Stimulated activated CD4-positive, alpha-beta T cell treated with anti-CD3 and anti-CD28 coated beads, Interleukin-15, amount 100 ng/mL, for 1 hour (primary cell): ENCODE measurements at regions not wholly inside any gene's neighbourhood (a gene's known extent, or its start where the extent isn't known, plus 50 kb on each side); places are given as distances from the start of the nearest gene placed in this dataset.
"Not testable (repeated sequence)": the region's sequence is repeated elsewhere in the genome, so short reads cannot be mapped to it uniquely, and the experiment has no call there.

Experiments
- DNase-seq, 2 donors: peaks; one replicate each; pipeline ENCODE4 v3.0.0-alpha.2; 2020; ENCODE audit warnings: low read depth in 1 of 2, low spot score in 1 of 2

GRCh38 chrX:45434231-45434630 is 233.6 kb upstream of the DIPK2B start:
- no peak for DNase-seq

- no peak for DNase-seq
These were observed 228.2 kb upstream of the DIPK2B start for GRCh38 chrX:45428831-45429230.

GRCh38 chrX:45424326-45424725 is 223.7 kb upstream of the DIPK2B start:
- DNase-seq: no peak

GRCh38 chrX:45422216-45422925 is 221.7 kb upstream of the DIPK2B start:
- DNase-seq: no peak

GRCh38 chrX:45421806-45422205 is 221.1 kb upstream of the DIPK2B start:
- no peak for DNase-seq

- DNase-seq: no peak
These were observed 203.5 kb upstream of the DIPK2B start for GRCh38 chrX:45404206-45404605.

GRCh38 chrX:45401923-45402322 is 201.2 kb upstream of the DIPK2B start:
- no peak for DNase-seq

GRCh38 chrX:45400951-45401725 is 200.5 kb upstream of the DIPK2B start:
- not testable (repeated sequence) for DNase-seq

- no peak for DNase-seq
These were observed 199.5 kb upstream of the DIPK2B start for GRCh38 chrX:45400027-45400779.

GRCh38 chrX:45385757-45386156 is 185.1 kb upstream of the DIPK2B start:
- DNase-seq: no peak

- no peak for DNase-seq
These were observed 181.2 kb upstream of the DIPK2B start for GRCh38 chrX:45381841-45382240.

- DNase-seq: no peak
These were observed 180.7 kb upstream of the DIPK2B start for GRCh38 chrX:45381366-45381765.

GRCh38 chrX:45379236-45379635 is 178.6 kb upstream of the DIPK2B start:
- DNase-seq: no peak

- DNase-seq: no peak
These were observed 171.5 kb upstream of the DIPK2B start for GRCh38 chrX:45372151-45372550.

GRCh38 chrX:45368705-45369104 is 168.0 kb upstream of the DIPK2B start:
- DNase-seq: no peak

- DNase-seq: no peak
These were observed 162.9 kb upstream of the DIPK2B start for GRCh38 chrX:45363596-45363995.

- DNase-seq: no peak
These were observed 159.9 kb upstream of the DIPK2B start for GRCh38 chrX:45360571-45360970.

- no peak for DNase-seq
These were observed 157.7 kb upstream of the DIPK2B start for GRCh38 chrX:45358392-45358791.

- DNase-seq: no peak
These were observed 152.8 kb upstream of the DIPK2B start for GRCh38 chrX:45353456-45353855.

- DNase-seq: no peak
These were observed 151.9 kb upstream of the DIPK2B start for GRCh38 chrX:45352611-45353010.

- no peak for DNase-seq
These were observed 150.8 kb upstream of the DIPK2B start for GRCh38 chrX:45351478-45351877.

GRCh38 chrX:45348296-45348695 is 147.6 kb upstream of the DIPK2B start:
- DNase-seq: no peak
